ENCODE measurements at regions not wholly inside any gene's neighbourhood (a gene's known extent, or its start where the extent isn't known, plus 50 kb on each side); places are given as distances from the start of the nearest gene placed in this dataset.

- Histone ChIP-seq H3K27ac (ENCODE audit: poor library complexity, severe bottlenecking) (no peak overlapping the region), H3K36me3 (ENCODE audit: low read depth) (no peaks in the 10 kb centered on the region), H3K4me3 (ENCODE audit: severe bottlenecking) (no peak overlapping the region), H3K4me1 (ENCODE audit: insufficient read depth, poor library complexity, severe bottlenecking) (no peaks in the 10 kb centered on the region), H3K27me3 (ENCODE audit: insufficient read depth, poor library complexity, severe bottlenecking) (no peaks in the 10 kb centered on the region), H3K9me3 (ENCODE audit: severe bottlenecking) (no peaks in the 10 kb centered on the region)
- TF ChIP-seq CTCF (IDR thresholded peaks at IDR 0.05; ENCODE audit: poor library complexity, severe bottlenecking), result no peak
- DNase-seq (ENCODE audit: low spot score), result no peak
- ATAC-seq (ENCODE audit: low read depth), result no peak
Observed at GRCh38 chr11:91231226-91231625, 993.4 kb upstream of the FAT3 start.

- no peaks in the 10 kb centered on the region for H3K27me3 ChIP-seq (ENCODE audit: insufficient read depth, poor library complexity, severe bottlenecking)
- no peak overlapping the region for H3K4me3 ChIP-seq (ENCODE audit: severe bottlenecking)
- H3K27ac ChIP-seq (ENCODE audit: poor library complexity, severe bottlenecking), result no peak overlapping the region
- ATAC-seq (ENCODE audit: low read depth), result no peak
- H3K36me3 ChIP-seq (ENCODE audit: low read depth), result no peaks in the 10 kb centered on the region
- no peak for DNase-seq (ENCODE audit: low spot score)
- TF ChIP-seq CTCF (IDR thresholded peaks at IDR 0.05; ENCODE audit: poor library complexity, severe bottlenecking), result no peak
- no peaks in the 10 kb centered on the region for H3K4me1 ChIP-seq (ENCODE audit: insufficient read depth, poor library complexity, severe bottlenecking)
- no peaks in the 10 kb centered on the region for H3K9me3 ChIP-seq (ENCODE audit: severe bottlenecking)
Observed at GRCh38 chr11:91230647-91231046, 994.0 kb upstream of the FAT3 start.

- Histone ChIP-seq H3K4me1 (ENCODE audit: insufficient read depth, poor library complexity, severe bottlenecking) (peaks cover 14% of the 10 kb centered on the region), H3K9me3 (ENCODE audit: severe bottlenecking) (no peaks in the 10 kb centered on the region), H3K27me3 (ENCODE audit: insufficient read depth, poor library complexity, severe bottlenecking) (no peaks in the 10 kb centered on the region), H3K4me3 (ENCODE audit: severe bottlenecking) (no peak overlapping the region), H3K27ac (ENCODE audit: poor library complexity, severe bottlenecking) (no peak overlapping the region), H3K36me3 (ENCODE audit: low read depth) (no peaks in the 10 kb centered on the region)
- ATAC-seq (ENCODE audit: low read depth) (no peak), DNase-seq (ENCODE audit: low spot score) (no peak)
- no peak for TF ChIP-seq CTCF (IDR thresholded peaks at IDR 0.05; ENCODE audit: poor library complexity, severe bottlenecking)
Observed at GRCh38 chr11:91222830-91223229, 1000.0 kb upstream of the CHORDC1 start.

- Histone ChIP-seq H3K9me3 (ENCODE audit: severe bottlenecking) (no peaks in the 10 kb centered on the region), H3K4me1 (ENCODE audit: insufficient read depth, poor library complexity, severe bottlenecking) (peaks cover 14% of the 10 kb centered on the region), H3K4me3 (ENCODE audit: severe bottlenecking) (no peak overlapping the region), H3K36me3 (ENCODE audit: low read depth) (no peaks in the 10 kb centered on the region), H3K27ac (ENCODE audit: poor library complexity, severe bottlenecking) (no peak overlapping the region), H3K27me3 (ENCODE audit: insufficient read depth, poor library complexity, severe bottlenecking) (no peaks in the 10 kb centered on the region)
- no peak for TF ChIP-seq CTCF (IDR thresholded peaks at IDR 0.05; ENCODE audit: poor library complexity, severe bottlenecking)
- ATAC-seq (ENCODE audit: low read depth), result peak; percentile 97
- DNase-seq (ENCODE audit: low spot score), result no peak
Observed at GRCh38 chr11:91220476-91221202, 997.8 kb upstream of the CHORDC1 start.

- no peaks in the 10 kb centered on the region for H3K36me3 ChIP-seq (ENCODE audit: low read depth)
- H3K4me3 ChIP-seq (ENCODE audit: severe bottlenecking), result no peak overlapping the region
- DNase-seq (ENCODE audit: low spot score) (no peak), ATAC-seq (ENCODE audit: low read depth) (peak; percentile 47; the same call in 2 of the 3 replicates)
- H3K27me3 ChIP-seq (ENCODE audit: insufficient read depth, poor library complexity, severe bottlenecking), result no peaks in the 10 kb centered on the region
- H3K4me1 ChIP-seq (ENCODE audit: insufficient read depth, poor library complexity, severe bottlenecking), result peaks cover 14% of the 10 kb centered on the region
- H3K9me3 ChIP-seq (ENCODE audit: severe bottlenecking), result no peaks in the 10 kb centered on the region
- H3K27ac ChIP-seq (ENCODE audit: poor library complexity, severe bottlenecking), result no peak overlapping the region
- TF ChIP-seq CTCF (IDR thresholded peaks at IDR 0.05; ENCODE audit: poor library complexity, severe bottlenecking), result no peak
Observed at GRCh38 chr11:91219535-91219934, 996.7 kb upstream of the CHORDC1 start.
